ENCODE measurements at regions not wholly inside any gene's neighbourhood (a gene's known extent, or its start where the extent isn't known, plus 50 kb on each side); places are given as distances from the start of the nearest gene placed in this dataset.

- TF ChIP-seq ZFX (IDR thresholded peaks at IDR 0.05) (no peak), CTCF (conservative IDR thresholded peaks at IDR 0.05) (no peak)
- H3K27ac ChIP-seq = no peak overlapping the region
These were observed 189.3 kb upstream of the TNRC6C start for GRCh38 chr17:77769215-77769614.

GRCh38 chr17:77769762-77770161, 188.7 kb upstream of the TNRC6C start:
- H3K27ac ChIP-seq = 0 out of 2 replicates have a peak overlapping the region, but pooled peaks have one; percentile 1
- no peak for TF ChIP-seq ZFX (IDR thresholded peaks at IDR 0.05)
- TF ChIP-seq CTCF (conservative IDR thresholded peaks at IDR 0.05) = no peak

- TF ChIP-seq CTCF (conservative IDR thresholded peaks at IDR 0.05) = no peak
- TF ChIP-seq ZFX (IDR thresholded peaks at IDR 0.05) = no peak
- no peak overlapping the region for H3K27ac ChIP-seq
These were observed 188.0 kb upstream of the TNRC6C start for GRCh38 chr17:77770331-77771105.

- H3K27ac ChIP-seq = no peak overlapping the region
- TF ChIP-seq CTCF (conservative IDR thresholded peaks at IDR 0.05) (no peak), ZFX (IDR thresholded peaks at IDR 0.05) (no peak)
These were observed 187.4 kb upstream of the TNRC6C start for GRCh38 chr17:77771145-77771544.

GRCh38 chr17:77771587-77771986, 186.9 kb upstream of the TNRC6C start:
- no peak overlapping the region for H3K27ac ChIP-seq
- no peak for TF ChIP-seq CTCF (conservative IDR thresholded peaks at IDR 0.05)
- TF ChIP-seq ZFX (IDR thresholded peaks at IDR 0.05) = no peak

- no peak overlapping the region for H3K27ac ChIP-seq
- TF ChIP-seq CTCF (conservative IDR thresholded peaks at IDR 0.05) (no peak), ZFX (IDR thresholded peaks at IDR 0.05) (no peak)
These were observed 186.5 kb upstream of the TNRC6C start for GRCh38 chr17:77771998-77772397.

- H3K27ac ChIP-seq = no peak overlapping the region
- TF ChIP-seq CTCF (conservative IDR thresholded peaks at IDR 0.05) (no peak), ZFX (IDR thresholded peaks at IDR 0.05) (no peak)
These were observed 186.0 kb upstream of the TNRC6C start for GRCh38 chr17:77772461-77772897.

Data from C4-2B (cell line).